Left ventricle myocardium superior (tissue), 1 donor: ENCODE measurements at regions not wholly inside any gene's neighbourhood (a gene's known extent, or its start where the extent isn't known, plus 50 kb on each side); places are given as distances from the start of the nearest gene placed in this dataset.
"Not testable (repeated sequence)": the region's sequence is repeated elsewhere in the genome, so short reads cannot be mapped to it uniquely, and the experiment has no call there.

Source experiments
- ATAC-seq: fragments of 200-7000 bp; cut with Tn5 transposase; one replicate; pipeline ENCODE4 v1.9.1; 2020; ENCODE audit warnings: mild to moderate bottlenecking, moderate library complexity
- DNase-seq: peaks from one replicate; pipeline ENCODE4 v3.0.0-alpha.2; 2020
- intact Hi-C: fragments of 100-400 bp; cut with micrococcal nuclease; formaldehyde crosslinking; loops from one replicate; pipeline ENCODE4 v1.11.0; 2022
- donor health status: DM: no; HTN: yes; CAD: no; lungs with severe emphysema.

DNA sequence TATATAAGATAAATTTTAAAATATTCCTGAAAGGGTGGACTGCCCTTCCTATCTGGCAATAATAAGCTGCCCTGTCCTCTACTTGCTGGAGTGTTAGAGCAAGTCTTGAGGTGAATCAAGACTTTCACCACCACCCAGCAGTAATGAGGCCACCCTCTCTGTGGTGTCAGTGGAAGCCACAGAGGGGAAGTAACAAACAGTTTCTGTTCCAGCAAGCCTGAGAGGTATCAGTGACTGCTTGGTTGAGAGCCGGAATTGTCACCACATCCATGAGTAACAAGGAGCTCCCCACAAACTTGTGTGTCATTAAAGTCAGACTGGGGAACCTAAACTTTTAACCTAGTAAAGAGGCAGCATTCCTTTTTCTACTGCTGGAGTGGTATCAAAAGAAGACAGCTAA, 532.7 kb upstream of the SPRY2 start:
- ATAC-seq (no peak), DNase-seq (no peak)
- intact Hi-C loops: no loop called here

DNA sequence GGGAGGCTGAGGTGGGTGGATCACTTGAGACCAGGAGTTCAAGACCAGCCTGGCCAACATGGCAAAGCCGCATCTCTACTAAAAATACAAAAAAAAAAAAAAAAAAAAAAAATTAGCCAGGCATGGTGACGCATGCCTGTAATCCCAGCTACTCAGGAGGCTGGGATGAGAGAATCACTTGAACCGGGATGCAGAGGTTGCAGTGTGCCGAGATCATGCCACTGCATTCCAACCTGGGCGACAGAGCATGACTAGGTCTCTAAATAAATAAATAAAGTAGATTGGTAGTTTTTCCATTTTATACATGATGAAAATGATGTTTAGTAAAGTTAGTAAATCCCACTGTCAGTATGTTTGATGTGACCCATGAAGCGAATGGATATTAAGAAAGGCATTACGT, 531.0 kb upstream of the SPRY2 start:
- DNase-seq, intact Hi-C loops, ATAC-seq: not testable (repeated sequence)

DNA sequence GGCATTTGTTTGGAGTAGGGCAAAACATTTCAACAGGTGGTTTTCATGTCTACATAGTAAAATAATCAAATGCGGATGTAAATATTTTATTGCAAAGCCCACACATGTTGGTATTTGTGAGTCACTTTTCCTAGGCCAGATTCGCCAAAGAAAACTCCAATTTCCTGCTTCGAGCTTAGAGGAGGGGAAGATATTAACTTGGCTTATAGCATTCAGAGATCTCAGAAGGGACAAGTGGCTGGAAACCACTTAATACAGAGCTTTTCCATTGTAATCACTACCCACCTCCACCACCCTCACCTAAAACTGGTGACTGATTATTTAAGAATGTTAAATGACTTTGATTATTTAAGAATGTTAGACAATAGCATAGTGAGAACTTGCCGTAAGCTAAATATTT, 530.6 kb upstream of the SPRY2 start:
- ATAC-seq (no peak), DNase-seq (no peak)
- intact Hi-C loops: no loop called here

DNA sequence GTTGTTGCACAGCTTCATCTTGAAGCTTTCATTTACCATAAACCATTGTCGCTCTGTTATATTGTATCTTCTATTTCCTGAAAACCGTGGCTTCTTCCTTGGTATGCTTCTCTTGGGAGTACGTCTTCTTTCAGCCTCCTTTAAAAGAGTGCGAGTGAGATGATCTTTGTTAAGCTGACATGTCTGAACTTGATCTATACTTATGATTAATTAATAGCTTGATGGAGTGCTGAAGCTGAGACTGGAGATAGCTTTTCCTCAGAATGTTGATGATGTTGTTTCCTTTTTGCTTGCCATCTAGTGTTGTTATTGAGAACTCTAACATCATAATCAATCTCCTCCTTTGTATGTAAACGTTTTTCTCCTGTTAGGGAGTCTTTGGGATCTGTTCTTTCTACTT, 529.3 kb upstream of the SPRY2 start:
- intact Hi-C loops: no loop called here
- ATAC-seq (no peak), DNase-seq (no peak)

- intact Hi-C loops: no loop called here
- DNase-seq (no peak), ATAC-seq (no peak)
These were observed 526.0 kb upstream of the SPRY2 start for GRCh38 chr13:80866921-80867320.

GRCh38 chr13:80865329-80865728, 524.4 kb upstream of the SPRY2 start:
- ATAC-seq: no peak
- no peak for DNase-seq
- intact Hi-C loops: no loop called here

GRCh38 chr13:80862456-80862855, 521.5 kb upstream of the SPRY2 start:
- DNase-seq: no peak
- intact Hi-C loops: no loop called here
- ATAC-seq: no peak

DNA sequence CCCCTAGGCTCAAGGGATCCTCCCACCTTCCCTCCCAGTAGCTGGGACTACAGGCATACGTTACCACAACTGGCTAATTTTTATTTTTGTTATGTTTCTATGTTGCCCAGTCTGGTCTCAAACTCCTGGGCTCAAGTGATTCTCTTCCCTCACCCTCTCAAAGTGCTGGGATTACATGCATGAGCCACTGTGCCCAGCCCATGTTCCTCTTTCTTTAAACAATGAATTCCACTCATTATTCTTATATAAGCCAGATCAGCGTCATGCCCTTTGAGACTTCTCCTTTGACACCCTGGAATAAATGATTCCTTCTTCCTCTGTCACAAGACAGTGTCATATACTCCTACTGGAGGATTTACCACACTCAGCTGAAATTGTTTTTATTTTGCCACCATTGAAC, 519.9 kb upstream of the SPRY2 start:
- DNase-seq (no peak), ATAC-seq (no peak)
- intact Hi-C loops: no loop called here

GRCh38 chr13:80858131-80858530, 517.2 kb upstream of the SPRY2 start:
- intact Hi-C loops: no loop called here
- ATAC-seq (no peak), DNase-seq (no peak)

GRCh38 chr13:80857321-80857720, 516.4 kb upstream of the SPRY2 start:
- intact Hi-C loops: no loop called here
- DNase-seq: no peak
- no peak for ATAC-seq

GRCh38 chr13:80850771-80851170, 509.8 kb upstream of the SPRY2 start:
- ATAC-seq (no peak), DNase-seq (no peak)
- intact Hi-C loops: no loop called here

- ATAC-seq: no peak
- DNase-seq: no peak
- intact Hi-C loops: no loop called here
These were observed 503.2 kb upstream of the SPRY2 start for GRCh38 chr13:80844164-80844563.

DNA sequence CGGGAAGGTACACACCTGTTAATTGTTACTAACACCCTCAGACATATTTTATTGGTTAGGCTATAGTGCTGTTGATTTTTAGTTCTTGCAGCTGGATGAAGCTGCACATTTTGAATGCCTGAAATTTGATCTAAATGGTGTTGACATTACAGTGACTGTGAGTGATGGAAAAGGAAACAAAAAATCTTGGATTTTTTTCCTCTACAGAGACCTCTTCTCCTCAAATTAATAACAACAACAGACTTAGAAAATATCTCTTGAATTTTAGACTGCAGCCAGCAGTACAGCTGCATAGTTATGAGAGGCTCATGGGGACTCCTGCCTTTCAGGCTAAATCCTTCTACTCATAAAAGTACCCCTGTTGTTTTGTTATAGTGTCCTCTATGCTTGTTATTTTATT, 500.5 kb upstream of the SPRY2 start:
- peak; percentile 71 for ATAC-seq
- DNase-seq: no peak
- intact Hi-C loops: no loop called here

DNA sequence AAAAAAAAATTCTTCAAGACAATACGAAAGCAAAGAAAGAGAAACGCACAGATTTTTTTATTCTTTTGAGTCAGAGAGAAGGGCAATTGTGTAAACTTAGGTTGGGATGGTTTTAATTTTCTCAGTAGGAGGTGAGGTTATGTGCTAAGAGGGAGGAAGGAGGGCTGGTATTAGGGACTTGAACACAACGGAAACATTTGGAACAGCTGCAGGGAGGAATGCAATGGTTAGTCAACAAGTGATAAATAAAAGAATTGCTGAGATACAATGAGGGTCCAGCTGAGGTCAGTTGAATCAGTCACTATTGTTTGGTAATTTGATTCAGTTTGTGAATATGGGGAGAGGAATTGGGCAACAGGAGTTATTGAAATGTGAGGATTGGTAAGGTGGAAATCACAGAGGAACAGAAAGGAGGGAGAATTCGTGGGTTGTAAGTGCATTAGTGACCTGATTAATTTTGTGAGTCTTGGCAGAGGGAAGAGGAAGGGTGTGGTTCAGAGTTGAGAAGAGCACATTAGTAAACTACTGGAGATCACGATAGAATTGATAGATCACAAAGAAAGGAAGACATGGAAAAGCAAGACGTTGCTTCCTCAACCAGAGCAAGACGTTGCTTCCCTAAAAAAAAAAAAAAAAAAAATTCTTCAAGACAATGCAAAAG, 499.5 kb upstream of the SPRY2 start:
- DNase-seq: no peak
- intact Hi-C loops: no loop called here
- peak; percentile 87 for ATAC-seq

DNA sequence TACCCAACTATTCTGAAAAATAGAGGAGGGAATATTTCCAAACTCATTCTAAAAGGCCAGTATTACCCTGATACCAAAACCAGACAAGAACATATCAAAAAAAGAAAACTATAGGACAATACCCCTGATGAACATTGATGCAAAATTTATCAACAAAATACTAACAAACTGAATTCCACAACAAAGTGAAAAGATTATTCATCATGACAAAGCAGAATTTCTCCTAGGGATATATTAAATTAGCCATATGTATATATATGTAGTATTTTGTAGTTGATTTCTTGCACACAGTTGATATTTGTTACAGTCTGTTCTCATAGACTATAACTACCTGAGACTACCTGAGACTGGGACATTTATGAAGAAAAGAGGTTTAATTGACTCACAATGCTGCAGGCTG, 495.0 kb upstream of the SPRY2 start:
- DNase-seq (no peak), ATAC-seq (no peak)
- intact Hi-C loops: no loop called here

DNA sequence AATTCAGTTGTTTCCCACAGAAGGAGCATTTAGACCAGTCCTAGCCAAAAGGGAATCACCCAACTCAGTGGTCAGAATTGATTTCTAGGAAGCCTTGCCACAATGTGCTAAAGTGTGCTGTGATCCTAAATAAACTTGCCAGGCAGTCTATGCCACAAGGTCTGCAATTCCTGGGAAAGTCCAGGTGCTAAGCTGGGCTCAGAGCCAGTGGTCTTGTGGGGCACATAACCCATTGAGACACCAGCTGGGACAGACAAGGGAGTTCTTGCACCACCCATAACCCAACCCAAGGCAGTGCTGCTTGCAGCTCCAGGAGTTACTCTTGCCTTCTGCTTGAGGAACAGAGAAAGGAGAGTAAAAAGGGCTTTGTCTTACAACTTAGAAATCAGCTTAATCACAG, 489.5 kb upstream of the SPRY2 start:
- ATAC-seq (no peak), DNase-seq (no peak)
- intact Hi-C loops: no loop called here

- ATAC-seq (no peak), DNase-seq (no peak)
- intact Hi-C loops: no loop called here
These were observed 487.8 kb upstream of the SPRY2 start for GRCh38 chr13:80828759-80829158.

- DNase-seq (no peak), ATAC-seq (no peak)
- intact Hi-C loops: no loop called here
These were observed 484.4 kb upstream of the SPRY2 start for GRCh38 chr13:80825276-80825675.

DNA sequence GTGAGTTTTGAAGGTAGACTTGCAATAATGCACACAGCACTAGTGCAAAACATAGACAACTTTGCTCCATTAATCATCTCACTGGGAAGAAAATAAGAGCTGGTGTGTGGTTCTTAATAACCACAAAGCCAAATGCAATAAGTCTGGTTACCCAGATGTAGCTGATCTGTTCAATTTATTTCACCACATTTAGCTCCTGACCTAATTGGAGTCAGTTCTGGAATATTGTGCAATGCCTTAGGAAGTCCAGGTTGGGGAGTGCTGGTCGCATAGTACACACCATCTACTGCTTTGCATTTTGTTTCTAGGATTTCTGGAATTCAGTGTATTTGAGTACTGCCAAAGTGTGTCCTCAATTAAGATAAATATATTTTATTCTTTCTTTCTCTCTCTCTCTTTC, 483.3 kb upstream of the SPRY2 start:
- no peak for DNase-seq
- intact Hi-C loops: no loop called here
- ATAC-seq: peak; percentile 99

DNA sequence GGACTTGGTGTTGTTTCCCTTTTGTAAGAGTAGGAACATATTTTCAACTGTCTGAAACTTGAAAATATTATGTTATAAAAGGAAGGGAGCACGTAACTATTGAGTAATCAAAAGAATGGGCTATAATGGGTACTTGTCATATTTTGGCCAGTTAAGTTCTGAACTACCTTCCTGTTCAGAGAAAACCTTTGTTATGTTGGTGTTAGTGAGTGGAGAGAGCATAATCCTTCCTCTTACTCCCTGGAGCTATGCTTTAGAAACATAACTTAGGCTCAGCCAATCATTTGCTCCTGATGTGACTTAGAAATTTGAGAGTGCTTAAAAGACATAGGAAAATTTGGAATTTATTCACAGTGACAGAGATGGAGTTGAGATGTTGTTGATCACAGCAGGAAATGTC, 482.5 kb upstream of the SPRY2 start:
- no peak for DNase-seq
- intact Hi-C loops: no loop called here
- ATAC-seq: peak; percentile 41

GRCh38 chr13:80821466-80821865, 480.5 kb upstream of the SPRY2 start:
- intact Hi-C loops: no loop called here
- ATAC-seq (no peak), DNase-seq (no peak)

GRCh38 chr13:80817979-80818378, 477.1 kb upstream of the SPRY2 start:
- no peak for DNase-seq
- intact Hi-C loops: no loop called here
- ATAC-seq: no peak
